GM12875 (cell line): ENCODE measurements at regions not wholly inside any gene's neighbourhood (a gene's known extent, or its start where the extent isn't known, plus 50 kb on each side); places are given as distances from the start of the nearest gene placed in this dataset.

Source experiments
- H3K4me3 ChIP-seq: one replicate; pipeline ENCODE4 v1.5.1; 2011; ENCODE audit warnings: low read depth, low read length, control low read depth
- CTCF ChIP-seq: IDR thresholded peaks from 2 replicates; pipeline ENCODE4 v1.5.1; 2011; ENCODE audit warnings: low read depth, mild to moderate bottlenecking, control low read depth, inconsistent platforms, low read length, moderate library complexity, borderline replicate concordance; ENCODE audit not compliant: insufficient read depth

GRCh38 chr12:3409662-3410061 is 81.3 kb upstream of the PRMT8 start:
- H3K4me3 ChIP-seq, result no peak overlapping the region
- no peak for TF ChIP-seq CTCF

DNA sequence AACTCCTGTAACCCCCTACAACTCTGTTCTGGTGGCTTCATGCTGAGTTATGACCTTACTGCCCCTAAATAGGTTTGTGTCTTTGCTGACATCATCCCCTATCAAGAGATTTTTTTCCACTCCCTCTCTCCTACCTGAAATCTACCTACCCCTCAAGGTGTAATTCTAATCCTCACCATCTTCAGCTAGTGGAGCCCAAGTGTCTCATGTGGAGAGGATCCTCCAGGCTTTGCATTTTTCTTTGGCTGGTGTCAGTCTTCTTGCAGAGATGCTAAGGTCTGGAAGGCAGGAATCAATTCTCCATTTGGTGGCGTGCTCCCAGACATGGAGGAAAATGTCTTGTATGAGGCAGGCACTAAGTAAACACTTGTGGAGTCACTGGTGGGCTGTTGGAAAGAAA is 74.8 kb upstream of the PRMT8 start:
- H3K4me3 ChIP-seq, result no peak overlapping the region
- TF ChIP-seq CTCF, result no peak

DNA sequence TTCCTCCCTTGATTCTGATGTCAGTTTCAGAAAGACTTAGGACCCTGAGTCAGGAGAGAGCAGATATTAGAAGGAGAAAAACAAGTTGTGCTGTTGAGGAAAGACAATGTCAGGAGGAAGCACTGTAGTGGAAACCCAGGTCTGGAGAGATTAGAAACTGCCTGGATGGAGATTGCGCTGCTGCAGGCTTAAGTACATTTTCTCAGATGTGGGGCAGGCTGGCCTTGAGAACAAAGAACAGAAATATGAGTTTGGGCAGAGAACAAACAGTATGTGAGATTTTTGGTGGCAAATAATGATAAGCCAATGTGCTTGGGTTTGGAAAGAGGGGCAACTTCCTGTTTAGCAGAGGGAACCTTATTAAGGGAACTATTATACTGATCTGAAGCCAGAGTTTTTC is 74.3 kb upstream of the PRMT8 start:
- H3K4me3 ChIP-seq, result no peak overlapping the region
- no peak for TF ChIP-seq CTCF

DNA sequence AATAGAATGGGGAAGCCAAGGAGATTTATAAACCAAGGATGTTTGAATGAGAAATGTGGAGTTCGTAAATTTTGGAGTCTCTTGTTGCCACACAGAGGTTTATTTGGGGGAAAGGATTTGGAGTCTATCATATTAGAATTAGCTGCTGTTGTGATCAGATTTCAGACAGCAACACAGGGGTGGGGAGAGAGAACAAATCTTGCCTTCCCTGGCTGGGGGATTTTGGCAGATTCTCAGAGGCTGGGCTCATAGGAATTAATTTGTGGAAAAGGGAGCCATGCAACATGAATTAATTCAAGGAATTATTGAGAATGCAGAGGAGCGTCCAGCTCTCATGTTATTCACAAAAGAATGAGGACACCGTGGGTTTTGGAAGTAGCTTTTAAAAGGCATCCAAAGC is 73.9 kb upstream of the PRMT8 start:
- TF ChIP-seq CTCF, result no peak
- no peak overlapping the region for H3K4me3 ChIP-seq

DNA sequence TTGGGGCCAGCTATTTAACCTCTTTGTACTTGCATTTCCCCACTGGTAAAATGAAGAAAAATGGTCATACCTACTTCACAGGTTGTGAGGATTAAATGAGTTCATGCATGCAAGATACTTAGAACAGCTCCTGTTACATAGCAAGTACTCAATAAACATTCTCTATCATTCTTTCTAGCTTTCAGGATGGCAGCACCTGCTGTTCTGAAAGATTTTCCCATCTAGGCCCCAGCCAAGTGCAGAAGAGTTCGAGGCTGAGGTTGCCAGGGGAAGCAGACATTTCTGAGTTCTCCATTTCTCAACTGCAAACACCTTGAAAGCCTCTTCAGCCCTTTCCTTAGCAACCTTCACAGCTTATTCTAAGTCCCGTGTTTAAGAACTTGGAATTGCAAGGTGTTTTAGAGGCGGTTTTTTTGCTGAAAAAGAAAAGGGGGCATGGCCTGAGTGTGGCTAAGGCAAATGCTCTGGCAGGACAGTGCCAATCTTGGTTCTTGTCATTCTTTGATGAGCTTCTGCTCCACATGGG is 73.0 kb upstream of the PRMT8 start:
- TF ChIP-seq CTCF, result no peak
- H3K4me3 ChIP-seq, result no peak overlapping the region

DNA sequence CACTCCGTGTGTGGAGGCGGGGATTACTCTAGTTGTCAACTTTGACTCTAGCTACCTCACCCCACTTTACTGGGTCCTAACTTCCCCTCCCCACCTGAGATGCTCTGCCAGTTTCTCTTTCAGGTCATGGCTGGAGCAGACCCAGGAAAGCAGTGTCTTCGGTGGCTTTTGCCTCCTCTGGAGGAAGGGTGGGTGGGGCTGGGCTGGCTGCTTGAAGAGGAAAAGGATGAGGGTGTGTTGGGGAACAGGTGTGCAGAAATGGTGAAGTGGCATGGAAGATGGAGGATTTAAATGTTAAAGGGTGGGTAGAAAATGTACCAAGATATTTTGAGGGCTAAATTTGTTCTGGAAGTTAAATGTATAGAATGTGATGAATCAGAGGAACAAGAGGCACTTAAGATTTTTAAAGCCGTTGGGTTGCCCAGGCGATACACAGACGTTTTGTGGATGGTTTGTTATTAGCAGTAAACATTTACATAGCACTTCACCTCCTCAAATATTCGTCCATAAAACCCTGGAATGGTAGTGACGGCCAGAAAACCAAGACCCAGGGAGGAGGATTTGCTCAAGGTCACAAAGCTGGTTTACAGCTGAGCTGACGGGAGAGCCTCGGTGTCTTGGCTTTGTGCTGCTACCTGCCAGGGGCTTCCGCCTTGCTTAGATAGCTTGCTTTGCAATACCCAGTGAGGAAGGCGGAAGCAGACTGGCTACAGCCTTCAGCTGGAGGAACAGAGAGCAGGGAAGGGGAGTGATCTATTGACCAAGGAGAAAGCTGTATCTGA is 72.2 kb upstream of the PRMT8 start:
- TF ChIP-seq CTCF, result no peak
- H3K4me3 ChIP-seq, result no peak overlapping the region

GRCh38 chr12:3419558-3419957 is 71.4 kb upstream of the PRMT8 start:
- H3K4me3 ChIP-seq, result no peak overlapping the region
- no peak for TF ChIP-seq CTCF
